HEK293 (cell line): ENCODE measurements at regions not wholly inside any gene's neighbourhood (a gene's known extent, or its start where the extent isn't known, plus 50 kb on each side); places are given as distances from the start of the nearest gene placed in this dataset.

ENCODE experiments used
- CTCF ChIA-PET: fragments of 350-600 bp; formaldehyde crosslinking; extraction: SDS; loops from one replicate; lab custom pipeline; 2021; ENCODE audit warnings: antibody characterized with exemption; lab: Yijun Ruan, JAX
- POLR2A ChIA-PET: fragments of 300-600 bp; formaldehyde crosslinking; extraction: SDS; loops from one replicate; lab custom pipeline; 2020; ENCODE audit warnings: antibody characterized with exemption, inconsistent platforms; lab: Yijun Ruan, JAX
- H3K27ac ChIP-seq: fragments of 200-500 bp; sonication (Bioruptor generic); 2 replicates; pipeline ENCODE4 v1.5.1; 2014; ENCODE audit warnings: low read depth, low read length, control low read depth, inconsistent platforms; ENCODE audit errors: extremely low read depth
- H3K36me3 ChIP-seq, 2 experiments: fragments of 200-500 bp in 1 of 2; sonication (Bioruptor generic) in 1 of 2; 1 replicate in 1 of 2; 2 replicates in 1 of 2; pipeline ENCODE4 v1.5.1; 2014 to 2017; ENCODE audit warnings: inconsistent platforms in 2 of 2, low read length in 2 of 2; ENCODE audit not compliant: control insufficient read depth in 2 of 2, insufficient read depth in 1 of 2
- H3K4me1 ChIP-seq: fragments of 200-500 bp; sonication (Bioruptor generic); 2 replicates; pipeline ENCODE4 v1.5.1; 2014; ENCODE audit warnings: mild to moderate bottlenecking, low read length, inconsistent platforms; ENCODE audit not compliant: control insufficient read depth, insufficient read depth
- H3K4me3 ChIP-seq: 2 replicates; pipeline ENCODE4 v1.5.1; 2011; ENCODE audit warnings: low read depth, mild to moderate bottlenecking, control low read depth, low read length, moderate library complexity
- H3K9me3 ChIP-seq: fragments of 200-500 bp; sonication (Bioruptor generic); 2 replicates; pipeline ENCODE4 v1.5.1; 2014; ENCODE audit warnings: low read depth, low read length, inconsistent platforms; ENCODE audit not compliant: control insufficient read depth, insufficient read depth
- GFI1B ChIP-seq: fragments of 450-650 bp; formaldehyde crosslinking; IDR thresholded peaks from 2 replicates; pipeline ENCODE4 v1.5.1; 2016; ENCODE audit warnings: missing biosample characterization, missing genetic modification characterization
- GLI4 ChIP-seq: fragments of 450-650 bp; formaldehyde crosslinking; IDR thresholded peaks from 2 replicates; pipeline ENCODE4 v1.5.1; 2016; ENCODE audit warnings: missing biosample characterization, missing genetic modification characterization
- GLIS1 ChIP-seq: fragments of 450-650 bp; formaldehyde crosslinking; IDR thresholded peaks from 2 replicates; pipeline ENCODE4 v1.5.1; 2016; ENCODE audit warnings: missing biosample characterization, missing genetic modification characterization
- GLIS2 ChIP-seq: fragments of 450-650 bp; formaldehyde crosslinking; IDR thresholded peaks from 2 replicates; pipeline ENCODE4 v1.5.1; 2016; ENCODE audit warnings: missing biosample characterization, missing genetic modification characterization
- HOXA7 ChIP-seq: sonication (generic); formaldehyde crosslinking; IDR thresholded peaks from 2 replicates; pipeline ENCODE4 v1.8.1; 2022; ENCODE audit warnings: missing genetic modification reagents, borderline replicate concordance
- HOXC10 ChIP-seq: sonication (generic); formaldehyde crosslinking; IDR thresholded peaks from 2 replicates; pipeline ENCODE4 v1.8.1; 2023; ENCODE audit warnings: mild to moderate bottlenecking, missing genetic modification reagents
- HOXD13 ChIP-seq: sonication (generic); formaldehyde crosslinking; IDR thresholded peaks from 2 replicates; pipeline ENCODE4 v1.8.0; 2022; ENCODE audit warnings: missing genetic modification reagents, borderline replicate concordance
- KLF8 ChIP-seq: fragments of 450-650 bp; formaldehyde crosslinking; IDR thresholded peaks from 2 replicates; pipeline ENCODE4 v1.5.1; 2016; ENCODE audit warnings: missing biosample characterization, missing genetic modification characterization
- OSR2 ChIP-seq: fragments of 450-650 bp; formaldehyde crosslinking; IDR thresholded peaks from 2 replicates; pipeline ENCODE4 v1.5.1; 2016; ENCODE audit warnings: missing biosample characterization, missing genetic modification characterization
- PRDM1 ChIP-seq: fragments of 450-650 bp; formaldehyde crosslinking; IDR thresholded peaks from 2 replicates; pipeline ENCODE4; 2016; ENCODE audit warnings: missing biosample characterization, missing genetic modification characterization
- SCRT1 ChIP-seq: fragments of 450-650 bp; formaldehyde crosslinking; IDR thresholded peaks from 2 replicates; pipeline ENCODE4 v1.5.1; 2016; ENCODE audit warnings: missing biosample characterization, missing genetic modification characterization, borderline replicate concordance
- SCRT2 ChIP-seq: fragments of 450-650 bp; formaldehyde crosslinking; IDR thresholded peaks from 2 replicates; pipeline ENCODE4 v1.5.1; 2016; ENCODE audit warnings: missing biosample characterization, missing genetic modification characterization
- ZFHX2 ChIP-seq: fragments of 450-650 bp; formaldehyde crosslinking; conservative IDR thresholded peaks from 2 replicates; pipeline ENCODE4 v1.5.1; 2016; ENCODE audit warnings: missing biosample characterization, missing genetic modification characterization
- ZFP41 ChIP-seq: fragments of 450-650 bp; formaldehyde crosslinking; IDR thresholded peaks from 2 replicates; pipeline ENCODE4 v1.5.1; 2016; ENCODE audit warnings: missing biosample characterization, missing genetic modification characterization, borderline replicate concordance
- ZFP69B ChIP-seq: fragments of 450-650 bp; formaldehyde crosslinking; IDR thresholded peaks from 2 replicates; pipeline ENCODE4 v1.5.1; 2016; ENCODE audit warnings: missing biosample characterization, missing genetic modification characterization
- ZNF10 ChIP-seq: fragments of 450-650 bp; formaldehyde crosslinking; IDR thresholded peaks from 2 replicates; pipeline ENCODE4 v1.5.1; 2017; ENCODE audit warnings: missing biosample characterization, missing genetic modification characterization
- ZNF169 ChIP-seq: fragments of 450-650 bp; formaldehyde crosslinking; IDR thresholded peaks from 2 replicates; pipeline ENCODE4 v1.5.1; 2016; ENCODE audit warnings: missing biosample characterization, missing genetic modification characterization
- ZNF184 ChIP-seq: fragments of 450-650 bp; IDR thresholded peaks from 2 replicates; pipeline ENCODE4 v1.5.1; 2018; ENCODE audit warnings: missing biosample characterization, mild to moderate bottlenecking, missing genetic modification characterization
- ZNF211 ChIP-seq: fragments of 450-650 bp; formaldehyde crosslinking; IDR thresholded peaks from 2 replicates; pipeline ENCODE4 v1.5.1; 2016; ENCODE audit warnings: low read depth, missing biosample characterization, missing genetic modification characterization
- ZNF214 ChIP-seq: fragments of 450-650 bp; formaldehyde crosslinking; IDR thresholded peaks from 2 replicates; pipeline ENCODE4 v1.5.1; 2017; ENCODE audit warnings: missing biosample characterization, mild to moderate bottlenecking, missing genetic modification characterization, borderline replicate concordance
- ZNF266 ChIP-seq: fragments of 450-650 bp; formaldehyde crosslinking; IDR thresholded peaks from 2 replicates; pipeline ENCODE4 v1.5.1; 2016; ENCODE audit warnings: missing biosample characterization, missing genetic modification characterization, low read depth
- ZNF433 ChIP-seq: fragments of 450-650 bp; formaldehyde crosslinking; IDR thresholded peaks from 2 replicates; pipeline ENCODE4 v1.5.1; 2016; ENCODE audit warnings: missing biosample characterization, missing genetic modification characterization, low read depth
- ZNF510 ChIP-seq: fragments of 450-650 bp; formaldehyde crosslinking; IDR thresholded peaks from 2 replicates; pipeline ENCODE4 v1.5.1; 2018; ENCODE audit warnings: mild to moderate bottlenecking, missing genetic modification characterization, missing biosample characterization; ENCODE audit not compliant: insufficient replicate concordance
- ZNF555 ChIP-seq: fragments of 450-650 bp; formaldehyde crosslinking; conservative IDR thresholded peaks from 2 replicates; pipeline ENCODE4 v1.5.1; 2017; ENCODE audit warnings: missing biosample characterization, mild to moderate bottlenecking, missing genetic modification characterization, inconsistent platforms
- ZNF571 ChIP-seq: fragments of 450-650 bp; formaldehyde crosslinking; IDR thresholded peaks from 2 replicates; pipeline ENCODE4 v1.5.0; 2017; ENCODE audit warnings: missing biosample characterization, missing genetic modification characterization
- ZNF596 ChIP-seq: fragments of 450-650 bp; IDR thresholded peaks from 2 replicates; pipeline ENCODE4 v1.5.0; 2018; ENCODE audit warnings: missing biosample characterization, mild to moderate bottlenecking, missing genetic modification characterization, moderate library complexity
- ZNF658 ChIP-seq: fragments of 450-650 bp; formaldehyde crosslinking; IDR thresholded peaks from 2 replicates; pipeline ENCODE4; 2016; ENCODE audit warnings: missing biosample characterization, missing genetic modification characterization
- ZNF660 ChIP-seq: fragments of 450-650 bp; IDR thresholded peaks from 2 replicates; pipeline ENCODE4 v1.5.1; 2018; ENCODE audit warnings: missing biosample characterization, mild to moderate bottlenecking, missing genetic modification characterization
- ZNF776 ChIP-seq: fragments of 450-650 bp; formaldehyde crosslinking; IDR thresholded peaks from 2 replicates; pipeline ENCODE4 v1.5.0; 2017; ENCODE audit warnings: missing biosample characterization, missing genetic modification characterization, borderline replicate concordance
- TF ChIP-seq, protein P1 (sequence below): fragments of 450-650 bp; formaldehyde crosslinking; IDR thresholded peaks from 2 replicates; pipeline ENCODE4 v1.5.1; 2016; ENCODE audit warnings: missing biosample characterization, missing genetic modification characterization
- TF ChIP-seq, protein P2 (sequence below): fragments of 450-650 bp; IDR thresholded peaks from 2 replicates; pipeline ENCODE4 v1.5.1; 2018; ENCODE audit warnings: missing biosample characterization, mild to moderate bottlenecking, missing genetic modification characterization
- TF ChIP-seq, protein P3 (sequence below): fragments of 450-650 bp; formaldehyde crosslinking; IDR thresholded peaks from 2 replicates; pipeline ENCODE4; 2016; ENCODE audit warnings: missing biosample characterization, missing genetic modification characterization

DNA sequence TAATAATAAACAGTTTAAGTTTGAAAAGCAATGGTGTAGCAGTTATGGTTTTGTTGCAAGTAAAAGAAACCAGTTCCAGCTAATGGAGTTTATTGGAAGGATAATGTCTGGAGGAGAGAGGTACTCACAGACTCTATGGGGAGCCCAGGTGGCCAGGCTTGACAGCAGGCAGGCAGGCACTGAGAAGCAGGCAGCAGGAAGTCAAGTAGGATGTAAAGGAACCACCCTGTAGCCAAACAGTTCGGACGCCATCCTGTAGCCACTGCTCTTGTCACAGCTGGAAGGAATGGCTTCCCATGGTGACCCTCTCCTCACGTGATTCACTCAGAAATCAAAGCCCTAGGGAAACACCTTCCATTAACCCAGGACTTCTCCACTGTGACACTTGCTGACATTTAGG is 96.7 kb upstream of the MC3R start:
- ChIA-PET POLR2A (no interaction called here), CTCF (no interaction called here)
- H3K9me3 ChIP-seq = no peaks in the 10 kb centered on the region
- H3K4me3 ChIP-seq = no peak overlapping the region
- no peaks in the 10 kb centered on the region for H3K4me1 ChIP-seq
- H3K27ac ChIP-seq = no peak overlapping the region
- H3K36me3 ChIP-seq = no peaks in the 10 kb centered on the region
- TF ChIP-seq GFI1B (tag by site-specific recombination) (no peak), ZNF184 (tag by site-specific recombination) (no peak), ZNF266 (tag by site-specific recombination) (no peak), ZNF433 (tag by site-specific recombination) (no peak), ZNF776 (tag by site-specific recombination) (no peak), ZNF660 (tag by site-specific recombination) (no peak), ZNF510 (tag by site-specific recombination) (no peak), ZNF211 (tag by site-specific recombination) (no peak), KLF8 (no peak), ZNF10 (tag by site-specific recombination) (no peak), HOXD13 (CRISPR knock-in tag) (no peak), GLI4 (tag by site-specific recombination) (no peak), ZFP41 (no peak), ZNF658 (tag by site-specific recombination) (no peak), HOXC10 (no peak), ZFHX2 (tag by site-specific recombination) (no peak), GLIS2 (tag by site-specific recombination) (no peak), ZNF571 (tag by site-specific recombination) (no peak), ZNF214 (tag by site-specific recombination) (no peak)
- TF ChIP-seq, protein P1, sequence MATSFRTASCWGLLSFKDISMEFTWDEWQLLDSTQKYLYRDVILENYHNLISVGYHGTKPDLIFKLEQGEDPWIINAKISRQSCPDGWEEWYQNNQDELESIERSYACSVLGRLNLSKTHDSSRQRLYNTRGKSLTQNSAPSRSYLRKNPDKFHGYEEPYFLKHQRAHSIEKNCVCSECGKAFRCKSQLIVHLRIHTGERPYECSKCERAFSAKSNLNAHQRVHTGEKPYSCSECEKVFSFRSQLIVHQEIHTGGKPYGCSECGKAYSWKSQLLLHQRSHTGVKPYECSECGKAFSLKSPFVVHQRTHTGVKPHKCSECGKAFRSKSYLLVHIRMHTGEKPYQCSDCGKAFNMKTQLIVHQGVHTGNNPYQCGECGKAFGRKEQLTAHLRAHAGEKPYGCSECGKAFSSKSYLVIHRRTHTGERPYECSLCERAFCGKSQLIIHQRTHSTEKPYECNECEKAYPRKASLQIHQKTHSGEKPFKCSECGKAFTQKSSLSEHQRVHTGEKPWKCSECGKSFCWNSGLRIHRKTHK (tag by site-specific recombination) = no peak

DNA sequence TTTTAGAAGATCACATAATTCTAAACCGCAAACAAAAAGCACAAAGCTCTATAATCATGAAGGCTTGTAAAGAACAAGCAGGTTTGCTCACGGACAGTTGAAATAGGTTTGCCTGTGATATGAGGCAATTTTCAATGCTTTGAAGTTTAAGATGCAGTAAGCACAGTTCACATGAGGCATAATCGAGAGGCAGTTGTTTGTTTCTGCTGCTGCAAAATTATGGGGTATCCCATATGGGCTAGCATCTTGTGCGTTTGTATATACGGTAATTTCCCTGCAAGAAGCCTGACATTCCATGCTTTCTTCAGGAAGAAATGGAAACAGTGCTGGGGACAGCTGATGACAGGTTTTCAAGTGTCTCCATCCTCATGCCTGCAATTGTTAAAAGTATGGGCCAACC is 94.6 kb upstream of the MC3R start:
- H3K4me1 ChIP-seq = no peaks in the 10 kb centered on the region
- H3K9me3 ChIP-seq = no peaks in the 10 kb centered on the region
- H3K27ac ChIP-seq = no peak overlapping the region
- ChIA-PET CTCF (no interaction called here), POLR2A (interaction anchor here (0.6 kb wide), 1 partner anchor 8 kb away, joined by 6 read pairs; no protein-coding TSS in a partner anchor)
- H3K4me3 ChIP-seq = no peak overlapping the region
- no peaks in the 10 kb centered on the region for H3K36me3 ChIP-seq
- no peak for TF ChIP-seq SCRT2 (tag by site-specific recombination)
- TF ChIP-seq OSR2 (tag by site-specific recombination) = no peak
- TF ChIP-seq ZNF169 (tag by site-specific recombination) = no peak
- no peak for TF ChIP-seq GLIS1 (tag by site-specific recombination)

DNA sequence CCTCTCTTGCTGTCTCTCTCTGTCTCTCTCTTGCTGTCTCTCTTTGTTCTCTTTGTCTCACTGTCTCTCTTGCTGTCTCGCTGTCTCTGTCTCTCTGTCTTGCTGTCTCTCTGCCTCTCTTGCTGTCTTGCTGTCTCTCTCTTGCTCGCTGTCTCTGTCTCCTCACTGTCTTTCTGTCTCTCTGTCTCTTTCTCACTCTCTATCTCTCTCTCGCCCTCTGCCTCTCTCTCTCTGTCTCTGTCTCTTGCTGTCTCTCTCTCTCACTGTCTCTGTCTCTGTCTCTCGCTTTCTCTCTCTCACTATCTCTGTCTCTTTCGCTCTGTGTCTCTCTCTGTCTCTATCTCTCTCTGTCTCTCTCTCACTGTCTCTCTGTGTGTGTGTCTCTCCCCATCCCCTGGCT is 92.9 kb upstream of the MC3R start:
- Histone ChIP-seq H3K4me1 (no peaks in the 10 kb centered on the region), H3K27ac (no peak overlapping the region), H3K36me3 (no peaks in the 10 kb centered on the region), H3K4me3 (no peak overlapping the region), H3K9me3 (no peaks in the 10 kb centered on the region)
- CTCF ChIA-PET = no interaction called here
- POLR2A ChIA-PET = no interaction called here
- no peak for TF ChIP-seq SCRT1 (tag by site-specific recombination)
- TF ChIP-seq PRDM1 (tag by site-specific recombination) = no peak
- no peak for TF ChIP-seq ZNF596 (tag by site-specific recombination)
- TF ChIP-seq OSR2 (tag by site-specific recombination) = no peak
- TF ChIP-seq ZNF555 = no peak
- no peak for TF ChIP-seq ZNF214 (tag by site-specific recombination)
- TF ChIP-seq, protein P2, sequence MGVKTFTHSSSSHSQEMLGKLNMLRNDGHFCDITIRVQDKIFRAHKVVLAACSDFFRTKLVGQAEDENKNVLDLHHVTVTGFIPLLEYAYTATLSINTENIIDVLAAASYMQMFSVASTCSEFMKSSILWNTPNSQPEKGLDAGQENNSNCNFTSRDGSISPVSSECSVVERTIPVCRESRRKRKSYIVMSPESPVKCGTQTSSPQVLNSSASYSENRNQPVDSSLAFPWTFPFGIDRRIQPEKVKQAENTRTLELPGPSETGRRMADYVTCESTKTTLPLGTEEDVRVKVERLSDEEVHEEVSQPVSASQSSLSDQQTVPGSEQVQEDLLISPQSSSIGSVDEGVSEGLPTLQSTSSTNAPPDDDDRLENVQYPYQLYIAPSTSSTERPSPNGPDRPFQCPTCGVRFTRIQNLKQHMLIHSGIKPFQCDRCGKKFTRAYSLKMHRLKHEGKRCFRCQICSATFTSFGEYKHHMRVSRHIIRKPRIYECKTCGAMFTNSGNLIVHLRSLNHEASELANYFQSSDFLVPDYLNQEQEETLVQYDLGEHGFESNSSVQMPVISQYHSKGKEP (tag by site-specific recombination) = no peak
- no peak for TF ChIP-seq KLF8
- TF ChIP-seq, protein P3, sequence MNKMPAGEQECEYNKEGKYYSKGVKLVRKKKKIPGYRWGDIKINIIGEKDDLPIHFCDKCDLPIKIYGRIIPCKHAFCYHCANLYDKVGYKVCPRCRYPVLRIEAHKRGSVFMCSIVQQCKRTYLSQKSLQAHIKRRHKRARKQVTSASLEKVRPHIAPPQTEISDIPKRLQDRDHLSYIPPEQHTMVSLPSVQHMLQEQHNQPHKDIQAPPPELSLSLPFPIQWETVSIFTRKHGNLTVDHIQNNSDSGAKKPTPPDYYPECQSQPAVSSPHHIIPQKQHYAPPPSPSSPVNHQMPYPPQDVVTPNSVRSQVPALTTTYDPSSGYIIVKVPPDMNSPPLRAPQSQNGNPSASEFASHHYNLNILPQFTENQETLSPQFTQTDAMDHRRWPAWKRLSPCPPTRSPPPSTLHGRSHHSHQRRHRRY (tag by site-specific recombination) = no peak
- no peak for TF ChIP-seq ZFP69B (tag by site-specific recombination)
- no peak for TF ChIP-seq HOXA7 (CRISPR knock-in tag)
